KMS-11 (cell line): ENCODE measurements at regions not wholly inside any gene's neighbourhood (a gene's known extent, or its start where the extent isn't known, plus 50 kb on each side); places are given as distances from the start of the nearest gene placed in this dataset.

Experiments used
- H2AFZ ChIP-seq: fragments of 200-600 bp; sonication (generic); 2 replicates; pipeline ENCODE4 v1.6.1; 2016; ENCODE audit warnings: antibody characterized with exemption, mixed run types, low read depth
- H3K27ac ChIP-seq: fragments of 200-600 bp; sonication (generic); 2 replicates; pipeline ENCODE4 v1.6.1; 2016; ENCODE audit warnings: mild to moderate bottlenecking, mixed run types
- H3K27me3 ChIP-seq: fragments of 200-600 bp; sonication (generic); 2 replicates; pipeline ENCODE4 v1.6.1; 2017; ENCODE audit warnings: mild to moderate bottlenecking, low read depth, mixed run types, moderate library complexity; ENCODE audit not compliant: insufficient read depth
- H3K36me3 ChIP-seq: fragments of 200-600 bp; sonication (generic); 2 replicates; pipeline ENCODE4 v1.6.1; 2017; ENCODE audit warnings: mild to moderate bottlenecking, mixed run types; ENCODE audit not compliant: insufficient read depth
- H3K4me1 ChIP-seq: fragments of 200-600 bp; sonication (generic); 2 replicates; pipeline ENCODE4 v1.6.1; 2016; ENCODE audit warnings: mild to moderate bottlenecking, low read depth, mixed run types; ENCODE audit not compliant: poor library complexity, severe bottlenecking
- H3K4me2 ChIP-seq: fragments of 200-600 bp; sonication (generic); 2 replicates; pipeline ENCODE4 v1.7.0; 2016; ENCODE audit warnings: mild to moderate bottlenecking, mixed run types
- H3K4me3 ChIP-seq: fragments of 200-600 bp; sonication (generic); IDR thresholded peaks from 2 replicates; pipeline ENCODE4 v1.6.1; 2017; ENCODE audit warnings: low read depth, low read length, mixed read lengths; ENCODE audit not compliant: insufficient read depth
- H3K79me2 ChIP-seq: fragments of 200-600 bp; sonication (generic); 2 replicates; pipeline ENCODE4 v1.6.1; 2016; ENCODE audit warnings: low read depth, mixed run types; ENCODE audit not compliant: insufficient read depth
- H3K9ac ChIP-seq: fragments of 200-600 bp; sonication (generic); 2 replicates; pipeline ENCODE4 v1.6.1; 2016; ENCODE audit warnings: mild to moderate bottlenecking, mixed run types
- H4K20me1 ChIP-seq: fragments of 200-600 bp; sonication (generic); 2 replicates; pipeline ENCODE4 v1.6.1; 2016; ENCODE audit warnings: mild to moderate bottlenecking, mixed run types; ENCODE audit not compliant: insufficient read depth
- CTCF ChIP-seq: fragments of 200-600 bp; sonication (generic); conservative IDR thresholded peaks from 2 replicates; pipeline ENCODE4 v1.6.1; 2017; ENCODE audit warnings: low read depth, mild to moderate bottlenecking, antibody characterized with exemption, low read length, moderate library complexity, mixed read lengths

DNA sequence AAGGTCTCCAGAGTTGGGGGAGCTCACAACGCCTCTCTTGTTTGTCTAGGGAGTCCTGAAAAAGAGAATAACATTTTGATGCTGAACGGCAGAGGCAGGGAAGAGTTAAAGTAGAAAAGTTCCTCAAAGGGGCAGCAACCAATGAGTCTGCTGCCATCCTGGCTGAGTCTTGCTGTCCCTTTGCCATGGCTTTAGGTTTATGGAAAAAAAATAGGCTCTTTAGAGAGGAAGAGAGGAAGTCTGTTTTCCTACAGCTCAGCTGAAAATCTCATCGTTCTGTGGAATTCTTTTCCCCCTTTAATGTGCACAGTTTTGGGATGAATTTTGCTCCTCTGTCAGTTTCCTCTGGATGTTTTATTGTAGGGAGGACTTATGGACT lies 314.8 kb upstream of the TBX3 start:
- Histone ChIP-seq H3K4me2 (no peak overlapping the region), H3K27me3 (no peaks in the 10 kb centered on the region), H4K20me1 (no peaks in the 10 kb centered on the region), H3K27ac (no peak overlapping the region), H3K4me3 (no peak overlapping the region), H3K79me2 (no peaks in the 10 kb centered on the region), H3K9ac (no peak overlapping the region), H3K36me3 (no peaks in the 10 kb centered on the region), H2AFZ (no peak overlapping the region), H3K4me1 (no peaks in the 10 kb centered on the region)
- no peak for TF ChIP-seq CTCF

DNA sequence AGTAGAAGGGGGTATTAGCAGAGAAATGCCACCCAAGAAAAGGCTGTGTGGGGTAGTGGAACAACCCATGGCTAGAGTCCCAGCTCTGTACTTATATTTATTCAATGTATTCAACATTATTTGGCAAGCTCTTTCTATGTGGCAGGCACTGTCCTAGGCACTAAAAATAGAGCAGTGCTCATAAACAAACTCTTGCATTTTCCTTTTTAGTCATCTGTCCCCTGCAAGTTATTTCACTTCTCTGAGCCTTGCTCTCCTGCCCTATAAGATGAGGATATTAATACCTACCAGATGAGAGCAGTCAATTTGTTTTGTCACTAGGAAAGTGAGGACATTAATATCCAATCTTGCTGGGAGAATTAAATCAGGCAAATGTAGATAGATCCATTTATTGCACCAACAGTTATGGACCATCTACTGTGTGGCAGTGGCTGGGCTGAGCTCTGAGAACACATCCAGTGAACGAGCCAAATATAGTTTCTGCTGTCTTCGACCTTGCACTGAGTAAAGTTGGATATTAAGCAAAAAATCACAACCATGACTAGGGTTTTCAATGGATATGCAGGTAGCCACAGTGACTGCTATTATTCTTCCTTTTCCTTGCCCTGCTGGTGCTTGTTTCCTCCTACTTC lies 314.3 kb upstream of the TBX3 start:
- H3K4me1 ChIP-seq: no peaks in the 10 kb centered on the region
- no peaks in the 10 kb centered on the region for H4K20me1 ChIP-seq
- H3K4me3 ChIP-seq: no peak overlapping the region
- H3K4me2 ChIP-seq: no peak overlapping the region
- H2AFZ ChIP-seq: no peak overlapping the region
- no peaks in the 10 kb centered on the region for H3K36me3 ChIP-seq
- no peak for TF ChIP-seq CTCF
- H3K27ac ChIP-seq: no peak overlapping the region
- no peak overlapping the region for H3K9ac ChIP-seq
- H3K79me2 ChIP-seq: no peaks in the 10 kb centered on the region
- no peaks in the 10 kb centered on the region for H3K27me3 ChIP-seq

GRCh38 chr12:114996382-114996781 lies 312.4 kb upstream of the TBX3 start:
- no peak overlapping the region for H3K4me3 ChIP-seq
- no peaks in the 10 kb centered on the region for H3K36me3 ChIP-seq

GRCh38 chr12:114995891-114996290 lies 311.9 kb upstream of the TBX3 start:
- no peaks in the 10 kb centered on the region for H3K27me3 ChIP-seq
- H3K79me2 ChIP-seq: no peaks in the 10 kb centered on the region

More at GRCh38 chr12:114996382-114996781, 312.4 kb upstream of the TBX3 start:
- no peak overlapping the region for H3K27ac ChIP-seq
- no peaks in the 10 kb centered on the region for H3K4me1 ChIP-seq
- no peak overlapping the region for H3K4me2 ChIP-seq
- no peaks in the 10 kb centered on the region for H3K79me2 ChIP-seq
- no peak overlapping the region for H2AFZ ChIP-seq
- no peaks in the 10 kb centered on the region for H3K27me3 ChIP-seq
- no peak overlapping the region for H3K9ac ChIP-seq
- H4K20me1 ChIP-seq: no peaks in the 10 kb centered on the region
- no peak for TF ChIP-seq CTCF

More at GRCh38 chr12:114995891-114996290, 311.9 kb upstream of the TBX3 start:
- Histone ChIP-seq H3K4me2 (no peak overlapping the region), H3K36me3 (no peaks in the 10 kb centered on the region), H2AFZ (no peak overlapping the region), H3K4me1 (no peaks in the 10 kb centered on the region), H3K4me3 (no peak overlapping the region), H3K27ac (no peak overlapping the region), H3K9ac (no peak overlapping the region), H4K20me1 (no peaks in the 10 kb centered on the region)
- no peak for TF ChIP-seq CTCF
